Osteoblast (primary cell): ENCODE measurements at regions not wholly inside any gene's neighbourhood (a gene's known extent, or its start where the extent isn't known, plus 50 kb on each side); places are given as distances from the start of the nearest gene placed in this dataset.

Source experiments
- DNase-seq: peaks from one replicate; pipeline ENCODE4 v3.0.0; 2011; ENCODE audit warnings: low spot score, mixed read lengths; ENCODE audit not compliant: insufficient read length; ENCODE audit errors: missing footprints
- H2AFZ ChIP-seq: 2 replicates; pipeline ENCODE4 v1.6.0; 2011; ENCODE audit warnings: mild to moderate bottlenecking, low read length
- H3K27ac ChIP-seq: 2 replicates; pipeline ENCODE4 v1.5.1; 2011; ENCODE audit warnings: mild to moderate bottlenecking, low read depth, low read length, moderate library complexity
- H3K27me3 ChIP-seq: 2 replicates; pipeline ENCODE4 v1.6.0; 2012; ENCODE audit warnings: mild to moderate bottlenecking, control low read depth, inconsistent platforms, low read length, moderate library complexity; ENCODE audit not compliant: insufficient read depth
- H3K36me3 ChIP-seq: 2 replicates; pipeline ENCODE4 v1.5.1; 2011; ENCODE audit warnings: mild to moderate bottlenecking, low read length, control low read depth, moderate library complexity; ENCODE audit not compliant: insufficient read depth
- H3K4me1 ChIP-seq: 2 replicates; pipeline ENCODE4 v1.5.1; 2011; ENCODE audit warnings: mild to moderate bottlenecking, low read length, control low read depth, moderate library complexity; ENCODE audit not compliant: insufficient read depth
- H3K4me2 ChIP-seq: 2 replicates; pipeline ENCODE4 v1.6.0; 2011; ENCODE audit warnings: mild to moderate bottlenecking, low read length; ENCODE audit not compliant: insufficient read depth
- H3K4me3 ChIP-seq: fragments of 200-600 bp; sonication (generic); 3 replicates; pipeline ENCODE4 v1.5.1; 2012; ENCODE audit warnings: mild to moderate bottlenecking, low read length, inconsistent platforms; ENCODE audit not compliant: insufficient read depth
- H3K79me2 ChIP-seq: 2 replicates; pipeline ENCODE4 v1.6.0; 2012; ENCODE audit warnings: mild to moderate bottlenecking, low read length, control low read depth, inconsistent platforms; ENCODE audit not compliant: insufficient read depth
- H3K9me3 ChIP-seq: 2 replicates; pipeline ENCODE4 v1.5.1; 2011; ENCODE audit warnings: low read depth, low read length, control low read depth
- H4K20me1 ChIP-seq: 2 replicates; pipeline ENCODE4 v1.6.0; 2012; ENCODE audit warnings: mild to moderate bottlenecking, low read length, control low read depth; ENCODE audit not compliant: insufficient read depth
- TF ChIP-seq, protein P1 (sequence below): IDR thresholded peaks from 2 replicates; pipeline ENCODE4 v1.5.1; 2011; ENCODE audit warnings: mild to moderate bottlenecking, low read depth, low read length, moderate library complexity; ENCODE audit errors: extremely low read depth

GRCh38 chr12:88957358-88957757, 377.1 kb upstream of the KITLG start:
- no peak overlapping the region for H2AFZ ChIP-seq
- H3K4me1 ChIP-seq, result peaks cover 5% of the 10 kb centered on the region
- H4K20me1 ChIP-seq, result no peaks in the 10 kb centered on the region
- H3K4me2 ChIP-seq, result no peak overlapping the region
- H3K4me3 ChIP-seq, result no peak overlapping the region
- H3K9me3 ChIP-seq, result no peaks in the 10 kb centered on the region
- H3K79me2 ChIP-seq, result no peaks in the 10 kb centered on the region
- no peak for DNase-seq
- no peaks in the 10 kb centered on the region for H3K36me3 ChIP-seq
- no peaks in the 10 kb centered on the region for H3K27me3 ChIP-seq
- TF ChIP-seq, protein P1, sequence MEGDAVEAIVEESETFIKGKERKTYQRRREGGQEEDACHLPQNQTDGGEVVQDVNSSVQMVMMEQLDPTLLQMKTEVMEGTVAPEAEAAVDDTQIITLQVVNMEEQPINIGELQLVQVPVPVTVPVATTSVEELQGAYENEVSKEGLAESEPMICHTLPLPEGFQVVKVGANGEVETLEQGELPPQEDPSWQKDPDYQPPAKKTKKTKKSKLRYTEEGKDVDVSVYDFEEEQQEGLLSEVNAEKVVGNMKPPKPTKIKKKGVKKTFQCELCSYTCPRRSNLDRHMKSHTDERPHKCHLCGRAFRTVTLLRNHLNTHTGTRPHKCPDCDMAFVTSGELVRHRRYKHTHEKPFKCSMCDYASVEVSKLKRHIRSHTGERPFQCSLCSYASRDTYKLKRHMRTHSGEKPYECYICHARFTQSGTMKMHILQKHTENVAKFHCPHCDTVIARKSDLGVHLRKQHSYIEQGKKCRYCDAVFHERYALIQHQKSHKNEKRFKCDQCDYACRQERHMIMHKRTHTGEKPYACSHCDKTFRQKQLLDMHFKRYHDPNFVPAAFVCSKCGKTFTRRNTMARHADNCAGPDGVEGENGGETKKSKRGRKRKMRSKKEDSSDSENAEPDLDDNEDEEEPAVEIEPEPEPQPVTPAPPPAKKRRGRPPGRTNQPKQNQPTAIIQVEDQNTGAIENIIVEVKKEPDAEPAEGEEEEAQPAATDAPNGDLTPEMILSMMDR, result no peak
- H3K27ac ChIP-seq, result no peak overlapping the region

DNA sequence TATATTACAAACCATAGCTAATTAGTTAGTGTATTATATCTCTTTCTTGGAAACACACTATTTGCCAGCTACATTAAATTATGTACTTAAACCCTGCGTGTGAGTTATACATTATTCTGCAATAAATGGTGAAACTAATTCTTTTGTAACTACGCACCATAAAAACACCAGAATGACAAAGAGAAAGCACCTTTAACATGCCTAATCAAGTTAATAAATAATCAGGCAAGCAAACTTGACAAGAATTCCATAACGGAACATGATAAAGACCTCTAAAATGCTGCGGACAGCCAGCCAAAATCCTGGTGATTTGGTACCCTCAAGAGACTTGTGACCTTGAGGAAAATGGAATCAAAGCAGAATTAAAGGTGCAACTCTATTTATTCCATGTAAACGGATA, 375.3 kb upstream of the KITLG start:
- TF ChIP-seq, protein P1, result no peak
- H3K4me2 ChIP-seq, result no peak overlapping the region
- H3K36me3 ChIP-seq, result no peaks in the 10 kb centered on the region
- no peaks in the 10 kb centered on the region for H3K27me3 ChIP-seq
- H3K79me2 ChIP-seq, result no peaks in the 10 kb centered on the region
- no peaks in the 10 kb centered on the region for H3K9me3 ChIP-seq
- H3K4me1 ChIP-seq, result peaks cover 12% of the 10 kb centered on the region
- H3K4me3 ChIP-seq, result no peak overlapping the region
- no peak overlapping the region for H2AFZ ChIP-seq
- H4K20me1 ChIP-seq, result no peaks in the 10 kb centered on the region
- DNase-seq, result no peak
- H3K27ac ChIP-seq, result no peak overlapping the region

- Histone ChIP-seq H2AFZ (no peak overlapping the region), H3K4me1 (peaks cover 12% of the 10 kb centered on the region), H3K4me3 (no peak overlapping the region), H3K4me2 (no peak overlapping the region), H3K27ac (no peak overlapping the region), H3K9me3 (no peaks in the 10 kb centered on the region), H4K20me1 (no peaks in the 10 kb centered on the region), H3K79me2 (no peaks in the 10 kb centered on the region), H3K36me3 (no peaks in the 10 kb centered on the region), H3K27me3 (no peaks in the 10 kb centered on the region)
- DNase-seq, result no peak
- TF ChIP-seq, protein P1, result no peak
Measured at GRCh38 chr12:88953029-88953586, 372.8 kb upstream of the KITLG start.

DNA sequence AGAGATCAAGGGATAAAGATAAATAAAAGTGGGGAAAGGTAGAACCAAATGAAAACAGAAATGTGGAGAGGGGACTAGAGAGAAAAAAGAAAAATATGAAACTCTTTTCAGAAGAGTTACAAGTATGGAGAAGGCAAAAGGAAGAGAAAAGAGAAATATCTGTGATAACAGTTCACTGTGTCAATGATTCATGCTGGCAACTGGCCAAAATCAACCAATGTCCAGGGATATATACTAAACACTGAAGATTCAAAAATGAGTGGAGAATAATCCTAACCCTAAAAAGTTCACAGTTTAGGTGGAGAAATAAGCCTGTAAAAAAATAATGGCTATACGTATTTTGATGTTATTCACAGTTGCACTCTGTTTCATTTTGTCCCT, 372.3 kb upstream of the KITLG start:
- Histone ChIP-seq H3K4me2 (no peak overlapping the region), H3K4me1 (peaks cover 12% of the 10 kb centered on the region), H3K27me3 (no peaks in the 10 kb centered on the region), H4K20me1 (no peaks in the 10 kb centered on the region), H3K4me3 (no peak overlapping the region), H3K9me3 (no peaks in the 10 kb centered on the region), H3K27ac (no peak overlapping the region), H2AFZ (no peak overlapping the region), H3K79me2 (no peaks in the 10 kb centered on the region), H3K36me3 (no peaks in the 10 kb centered on the region)
- TF ChIP-seq, protein P1, result no peak
- no peak for DNase-seq
